AG04449 (cell line): ENCODE measurements at regions not wholly inside any gene's neighbourhood (a gene's known extent, or its start where the extent isn't known, plus 50 kb on each side); places are given as distances from the start of the nearest gene placed in this dataset.

Experiments
- CTCF ChIA-PET: fragments of 350-600 bp; formaldehyde crosslinking; extraction: SDS; loops from one replicate; lab custom pipeline; 2021; ENCODE audit warnings: antibody characterized with exemption; lab: Yijun Ruan, JAX
- POLR2A ChIA-PET: fragments of 400-600, 350-600 bp; formaldehyde crosslinking; extraction: SDS; loops from one replicate; lab custom pipeline; 2020; ENCODE audit warnings: antibody characterized with exemption, inconsistent platforms; lab: Yijun Ruan, JAX
- DNase-seq: peaks from one replicate; pipeline ENCODE4 v3.0.0-alpha.2; 2010; ENCODE audit warnings: low read depth, low spot score
- H3K4me3 ChIP-seq: 2 replicates; pipeline ENCODE4 v1.5.1; 2011; ENCODE audit warnings: low read depth, mild to moderate bottlenecking, control low read depth, low read length
- CTCF ChIP-seq: IDR thresholded peaks from one replicate; pipeline ENCODE4 v1.5.1; 2011; ENCODE audit warnings: mild to moderate bottlenecking, moderate library complexity, low read length, control low read depth, inconsistent platforms; ENCODE audit not compliant: insufficient read depth; ENCODE audit errors: missing control alignments

DNA sequence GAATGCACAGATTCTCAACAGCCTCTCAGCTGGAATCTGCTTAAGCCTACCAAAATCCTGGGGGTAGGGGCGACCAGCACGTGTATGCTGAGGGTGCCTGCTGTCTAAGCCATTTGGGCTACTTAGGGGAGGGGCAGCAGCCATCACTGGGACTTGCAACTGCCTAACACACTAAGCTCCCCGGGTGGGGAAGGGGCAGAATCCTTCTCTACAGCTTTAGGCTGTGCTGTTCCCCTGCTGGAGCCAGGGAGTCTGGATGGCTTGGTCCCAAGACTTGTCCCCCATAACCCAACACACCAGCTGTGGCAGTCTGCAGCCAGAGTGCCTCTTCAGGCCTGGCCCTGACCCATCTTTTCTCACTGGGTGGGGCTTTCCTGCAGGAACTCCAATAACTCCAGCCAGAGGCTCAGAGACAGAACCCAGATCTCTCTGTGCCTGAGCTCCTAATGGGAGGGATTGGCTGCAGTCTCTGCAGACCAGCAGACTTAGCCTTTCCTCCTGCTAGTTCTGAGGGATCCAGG, 305.4 kb upstream of the RND3 start:
- DNase-seq = no peak
- TF ChIP-seq CTCF = no peak
- POLR2A ChIA-PET = no interaction called here
- CTCF ChIA-PET = no interaction called here
- no peak overlapping the region for H3K4me3 ChIP-seq

GRCh38 chr2:150791567-150791966, 304.1 kb upstream of the RND3 start:
- no peak for TF ChIP-seq CTCF
- DNase-seq = no peak
- no peak overlapping the region for H3K4me3 ChIP-seq
- POLR2A ChIA-PET = no interaction called here
- CTCF ChIA-PET = no interaction called here

DNA sequence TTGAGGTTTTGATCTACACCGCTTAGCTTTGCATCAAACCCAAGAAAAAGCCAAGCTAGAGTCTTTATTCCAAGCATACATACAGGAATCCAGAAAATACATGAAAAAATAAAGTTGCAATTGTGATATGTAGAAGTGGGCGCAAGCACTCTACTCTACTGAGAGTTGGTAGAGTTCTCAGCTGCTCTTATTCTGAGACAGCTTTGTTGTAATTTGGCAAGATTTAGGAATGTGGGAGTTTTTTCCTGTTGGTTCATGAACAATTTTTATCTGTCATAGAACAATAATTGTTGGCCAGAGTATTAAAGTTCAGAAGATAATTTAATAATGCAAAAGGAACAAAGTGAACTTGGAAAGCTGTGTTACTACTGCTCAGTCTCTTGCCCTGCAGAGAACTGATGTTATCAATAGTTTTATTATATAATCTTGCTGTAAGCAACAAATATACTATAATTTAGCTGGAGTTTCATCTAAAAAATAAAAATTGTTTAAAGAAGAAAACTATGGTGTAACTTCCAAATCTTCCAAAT, 302.0 kb upstream of the RND3 start:
- DNase-seq = no peak
- ChIA-PET POLR2A (no interaction called here), CTCF (interaction anchor here (0.9 to 1.5 kb wide), 2 partner anchors 13 to 21 kb away, joined by 3 to 4 read pairs; no protein-coding TSS in a partner anchor)
- TF ChIP-seq CTCF = no peak
- H3K4me3 ChIP-seq = no peak overlapping the region

DNA sequence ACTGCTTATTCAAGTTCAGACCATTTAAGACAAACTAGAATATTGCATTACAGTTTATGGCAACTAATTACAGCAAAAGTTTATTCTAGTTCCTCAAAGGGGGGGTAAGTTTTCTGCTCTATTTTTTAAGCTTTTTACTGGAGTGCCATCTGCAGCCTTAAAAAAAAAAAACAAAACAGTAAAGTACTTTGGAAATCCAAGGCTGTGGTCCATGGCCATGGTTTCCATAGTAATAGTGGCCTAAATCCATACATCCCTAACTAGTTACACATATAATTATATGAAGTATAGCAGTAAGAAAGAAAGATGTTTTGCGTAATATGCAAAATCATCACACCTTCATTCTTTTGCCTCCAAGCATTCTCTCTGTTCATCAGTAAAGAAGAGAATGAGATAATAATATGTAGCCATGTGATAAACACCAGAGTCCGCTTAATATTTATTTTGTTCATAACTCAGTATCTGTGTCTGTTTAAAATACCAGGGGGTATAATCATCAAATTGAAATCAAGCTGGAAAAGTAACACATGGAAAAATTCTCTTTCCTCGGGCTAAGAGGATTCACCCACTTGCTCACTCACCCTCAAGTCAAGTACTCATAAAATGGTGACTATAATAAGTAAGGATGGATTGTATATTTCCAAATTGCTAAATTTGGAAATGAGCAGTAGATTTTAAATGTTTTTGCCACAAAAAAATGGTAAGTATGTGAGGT, 301.1 kb upstream of the RND3 start:
- ChIA-PET POLR2A (no interaction called here), CTCF (interaction anchor here (0.9 to 1.5 kb wide), 2 partner anchors 12 to 21 kb away, joined by 3 to 4 read pairs; no protein-coding TSS in a partner anchor)
- DNase-seq = no peak
- no peak for TF ChIP-seq CTCF
- no peak overlapping the region for H3K4me3 ChIP-seq

DNA sequence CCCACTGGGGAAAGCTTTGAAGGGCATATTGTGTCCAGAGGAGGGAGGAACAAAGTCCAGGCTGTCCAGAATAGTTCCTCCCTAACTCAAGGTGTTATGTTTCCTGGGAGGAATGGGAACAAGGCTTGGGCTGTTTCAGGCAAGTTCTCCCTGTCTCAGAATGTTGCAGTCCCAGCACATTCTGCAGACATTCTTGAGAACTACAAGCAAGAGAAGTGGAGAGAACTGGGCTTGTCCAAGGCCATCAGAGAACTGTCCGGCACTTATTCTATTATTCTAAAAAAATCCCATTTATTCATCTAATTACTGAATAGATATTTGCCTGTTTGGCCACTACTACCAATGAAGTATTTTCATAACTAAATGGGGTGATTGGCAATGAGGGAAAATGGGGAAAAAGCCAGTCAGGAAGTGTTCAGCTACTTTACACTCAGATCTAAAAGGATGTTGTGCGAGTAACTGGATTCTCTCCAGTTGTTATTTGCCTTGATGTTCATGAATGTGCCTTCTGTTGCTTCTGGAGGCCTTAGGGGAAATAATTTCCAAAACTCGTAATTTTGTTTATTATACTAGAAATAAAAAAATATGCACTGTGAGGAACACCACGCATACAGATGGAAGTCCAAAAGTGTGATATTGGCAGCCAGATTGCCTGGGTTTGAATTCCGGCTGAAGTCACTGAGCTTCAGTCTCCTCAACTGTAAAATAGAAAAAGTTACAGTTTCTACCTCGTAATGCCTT, 300.1 kb upstream of the RND3 start:
- POLR2A ChIA-PET = no interaction called here
- no peak for TF ChIP-seq CTCF
- DNase-seq = no peak
- CTCF ChIA-PET = no interaction called here
- no peak overlapping the region for H3K4me3 ChIP-seq

DNA sequence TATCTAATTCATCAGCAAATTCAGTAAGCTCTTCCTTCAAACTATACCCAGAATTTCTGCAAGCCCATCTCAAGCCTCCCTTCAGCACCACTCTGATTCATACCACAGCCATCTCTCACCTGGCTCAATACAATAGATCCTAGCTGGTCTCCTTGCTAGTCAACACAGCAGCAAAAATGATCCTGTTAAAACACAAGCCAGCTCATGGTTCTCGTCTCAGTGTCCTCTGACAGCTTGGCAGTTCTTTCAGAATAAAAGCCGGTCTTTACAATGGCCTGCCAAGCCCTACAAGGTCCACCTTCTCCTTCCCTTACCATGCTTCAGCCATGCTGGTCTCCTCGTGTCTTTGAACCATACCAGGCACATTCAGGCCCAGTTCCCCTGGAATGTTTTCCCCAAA, 296.9 kb upstream of the RND3 start:
- POLR2A ChIA-PET = no interaction called here
- no peak for DNase-seq
- no peak overlapping the region for H3K4me3 ChIP-seq
- no peak for TF ChIP-seq CTCF
- CTCF ChIA-PET = interaction anchor here (1.2 kb wide), 1 partner anchor 16 kb away, joined by 3 read pairs; no protein-coding TSS in a partner anchor
